GM23338 (cell line): ENCODE measurements at regions not wholly inside any gene's neighbourhood (a gene's known extent, or its start where the extent isn't known, plus 50 kb on each side); places are given as distances from the start of the nearest gene placed in this dataset.
A peak's percentile ranks its signal among the peaks of the same experiment; 100 is the strongest.

Experiments
- ATAC-seq: fragments of 200-7000 bp; cut with Tn5 transposase; 3 replicates; pipeline ENCODE4 v1.9.1; 2020
- DNase-seq: peaks from one replicate; pipeline ENCODE4 v3.0.0-alpha.2; 2015; ENCODE audit warnings: low spot score
- H2AFZ ChIP-seq: fragments of 200-600 bp; sonication (generic); 2 replicates; pipeline ENCODE4 v1.8.0; 2016; ENCODE audit warnings: antibody characterized with exemption, mild to moderate bottlenecking, moderate library complexity
- H3F3A ChIP-seq: fragments of 200-600 bp; sonication (generic); replicated peaks from 2 replicates; pipeline ENCODE4 v1.8.0; 2017; ENCODE audit warnings: antibody characterized with exemption, mixed run types, low read depth
- H3K27ac ChIP-seq: fragments of 200-600 bp; sonication (generic); 2 replicates; pipeline ENCODE4 v1.6.1; 2016; ENCODE audit warnings: low read depth
- H3K27me3 ChIP-seq: fragments of 200-600 bp; sonication (generic); 2 replicates; pipeline ENCODE4 v1.8.0; 2016; ENCODE audit warnings: mild to moderate bottlenecking, mixed run types, moderate library complexity; ENCODE audit not compliant: insufficient read depth
- H3K36me3 ChIP-seq: fragments of 200-600 bp; sonication (generic); 2 replicates; pipeline ENCODE4 v1.8.0; 2016; ENCODE audit warnings: mild to moderate bottlenecking; ENCODE audit not compliant: insufficient read depth
- H3K4me1 ChIP-seq: fragments of 200-600 bp; sonication (generic); 2 replicates; pipeline ENCODE4 v1.8.0; 2016; ENCODE audit warnings: mild to moderate bottlenecking, moderate library complexity; ENCODE audit not compliant: insufficient read depth
- H3K4me2 ChIP-seq: fragments of 200-600 bp; sonication (generic); 2 replicates; pipeline ENCODE4 v1.7.1; 2017; ENCODE audit warnings: mixed run types
- H3K4me3 ChIP-seq: fragments of 200-600 bp; sonication (generic); 2 replicates; pipeline ENCODE4 v1.6.1; 2016; ENCODE audit warnings: mixed run types
- H3K79me2 ChIP-seq: fragments of 200-600 bp; sonication (generic); replicated peaks from 2 replicates; pipeline ENCODE4 v1.8.0; 2017; ENCODE audit warnings: mild to moderate bottlenecking; ENCODE audit not compliant: insufficient read depth
- H3K9me2 ChIP-seq: fragments of 200-600 bp; sonication (generic); 2 replicates; pipeline ENCODE4 v1.8.0; 2017; ENCODE audit not compliant: insufficient read depth
- H4K20me1 ChIP-seq: fragments of 200-600 bp; sonication (generic); replicated peaks from 2 replicates; pipeline ENCODE4 v1.8.0; 2017; ENCODE audit warnings: mild to moderate bottlenecking; ENCODE audit not compliant: insufficient read depth
- H3K27ac Mint-ChIP-seq: 2 replicates; pipeline ENCODE4 v1.8.0; 2020; ENCODE audit warnings: inconsistent platforms, mild to moderate bottlenecking, moderate library complexity, mixed read lengths
- H3K27me3 Mint-ChIP-seq: 3 replicates; pipeline ENCODE4 v1.8.0; 2022; ENCODE audit warnings: low read depth, mild to moderate bottlenecking, moderate library complexity, mixed read lengths, inconsistent platforms; ENCODE audit not compliant: insufficient read depth, poor library complexity
- H3K36me3 Mint-ChIP-seq: 3 replicates; pipeline ENCODE4 v1.8.0; 2021; ENCODE audit warnings: low read depth, mild to moderate bottlenecking, inconsistent platforms, moderate library complexity, mixed read lengths
- H3K4me1 Mint-ChIP-seq: 3 replicates; pipeline ENCODE4 v1.8.0; 2020; ENCODE audit warnings: mild to moderate bottlenecking, inconsistent platforms, mixed read lengths
- H3K4me3 Mint-ChIP-seq: 3 replicates; pipeline ENCODE4 v1.8.0; 2021; ENCODE audit warnings: moderate library complexity, mild to moderate bottlenecking, inconsistent platforms, mixed read lengths
- H3K9me3 Mint-ChIP-seq: 3 replicates; pipeline ENCODE4 v1.8.0; 2020; ENCODE audit warnings: moderate library complexity, mild to moderate bottlenecking, inconsistent platforms, mixed read lengths
- EZH2phosphoT487 ChIP-seq: fragments of 200-600 bp; sonication (generic); IDR thresholded peaks from one replicate; pipeline ENCODE4 v1.8.1; 2018; ENCODE audit warnings: antibody characterized with exemption; ENCODE audit not compliant: unreplicated experiment
- POLR2AphosphoS5 ChIP-seq: IDR thresholded peaks from 2 replicates; pipeline ENCODE4 v1.6.1; 2016; ENCODE audit warnings: antibody characterized with exemption, low read depth
- TF ChIP-seq, protein P1 (sequence below): fragments of 250-450 bp; sonication (Bioruptor Pico); IDR thresholded peaks from 2 replicates; pipeline ENCODE4 v1.5.0; 2020; ENCODE audit warnings: mild to moderate bottlenecking, moderate library complexity
- TF ChIP-seq, protein P2 (sequence below), 2 experiments: fragments of 200-600 bp in 1 of 2; sonication (generic) in 1 of 2; conservative IDR thresholded peaks; 2 replicates each; pipeline versions ENCODE4 v1.5.1 to v1.6.1; 2016 to 2017; ENCODE audit warnings: antibody characterized with exemption in 2 of 2, low read depth in 2 of 2, mild to moderate bottlenecking in 2 of 2, moderate library complexity in 1 of 2

DNA sequence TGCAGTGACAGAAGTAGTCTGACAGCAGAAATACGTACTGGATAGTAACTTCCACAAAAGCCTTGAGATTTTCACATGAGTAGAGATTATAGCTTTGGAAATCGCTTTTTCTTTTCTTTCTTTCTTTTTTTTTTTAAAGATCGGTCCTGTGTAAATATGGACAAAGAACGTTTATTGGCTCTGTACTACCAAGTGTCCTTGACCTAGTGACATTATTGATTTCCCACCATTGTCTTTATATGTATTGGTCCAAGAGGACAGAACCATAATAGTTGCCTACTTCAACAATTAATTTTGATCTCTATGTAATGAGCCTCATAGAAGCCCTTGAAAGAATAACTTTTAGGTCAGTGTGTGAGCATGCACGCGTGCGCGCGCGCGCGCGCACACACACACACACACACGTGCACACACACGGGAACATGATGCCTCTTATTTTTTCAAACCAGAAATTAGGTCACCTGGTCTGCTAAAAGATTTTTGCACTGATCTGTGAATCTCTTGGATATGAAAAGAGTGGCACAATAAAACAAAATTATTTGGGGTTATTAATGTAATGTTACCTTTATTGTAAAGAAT lies 516.8 kb downstream of the PSAT1 start:
- no peaks in the 10 kb centered on the region for H3F3A ChIP-seq
- H3K27ac ChIP-seq = no peak overlapping the region
- no peak overlapping the region for H3K4me3 ChIP-seq
- no peak overlapping the region for H3K4me3 Mint-ChIP-seq
- no peaks in the 10 kb centered on the region for H3K36me3 ChIP-seq
- H3K4me1 Mint-ChIP-seq = peaks cover 10% of the 10 kb centered on the region; the same call in 2 of the 3 replicates
- H3K27ac Mint-ChIP-seq = no peak overlapping the region
- no peaks in the 10 kb centered on the region for H3K27me3 ChIP-seq
- no peak overlapping the region for H3K4me2 ChIP-seq
- DNase-seq (no peak), ATAC-seq (no peak)
- peaks cover 10% of the 10 kb centered on the region; the same call in 1 of the 2 replicates for H3K4me1 ChIP-seq
- H3K9me3 Mint-ChIP-seq = no peaks in the 10 kb centered on the region
- H2AFZ ChIP-seq = no peak overlapping the region
- no peaks in the 10 kb centered on the region for H3K9me2 ChIP-seq
- peaks cover 2% of the 10 kb centered on the region for H3K27me3 Mint-ChIP-seq
- TF ChIP-seq EZH2phosphoT487 = no peak
- H4K20me1 ChIP-seq = no peaks in the 10 kb centered on the region
- H3K36me3 Mint-ChIP-seq = no peaks in the 10 kb centered on the region
- H3K79me2 ChIP-seq = no peaks in the 10 kb centered on the region

DNA sequence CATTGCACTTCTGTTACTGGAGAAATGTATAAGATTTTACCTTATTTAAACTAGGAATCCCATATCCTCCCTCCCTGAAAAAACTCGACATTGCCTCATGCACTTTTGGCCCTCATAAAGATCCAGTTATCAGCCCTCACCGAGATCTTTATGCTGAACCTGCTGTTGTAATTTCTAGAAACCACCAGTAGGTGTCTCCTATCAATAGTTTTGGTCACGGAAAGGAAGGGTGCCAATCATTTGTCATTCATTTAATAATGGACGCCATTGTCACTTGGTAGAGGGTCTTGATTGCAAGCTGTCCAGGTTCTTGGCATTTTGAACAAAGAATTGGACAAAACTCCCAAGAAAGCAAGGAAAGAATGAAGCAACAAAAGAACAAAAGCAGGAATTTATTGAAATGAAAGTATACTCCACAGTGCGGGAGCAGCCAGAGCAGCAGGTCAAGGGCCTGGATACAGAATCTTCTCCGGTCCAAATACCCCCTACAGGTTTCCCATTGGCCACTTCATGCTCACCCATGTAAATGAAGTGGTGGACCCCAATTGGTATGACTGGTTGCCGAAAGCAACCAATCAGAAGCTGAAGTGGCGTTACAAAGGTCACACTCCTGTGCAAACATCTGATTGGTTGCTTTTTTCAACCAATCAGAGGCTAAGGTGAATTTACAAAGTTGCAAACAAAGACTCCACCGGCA lies 524.3 kb downstream of the PSAT1 start:
- Histone ChIP-seq H2AFZ (no peak overlapping the region), H3K27ac (no peak overlapping the region), H3K79me2 (no peaks in the 10 kb centered on the region), H3K27me3 (no peaks in the 10 kb centered on the region), H3K36me3 (no peaks in the 10 kb centered on the region), H3K4me2 (no peak overlapping the region), H3K4me1 (no peaks in the 10 kb centered on the region), H3K9me2 (peaks cover 5% of the 10 kb centered on the region; the same call in 1 of the 2 replicates), H4K20me1 (no peaks in the 10 kb centered on the region), H3F3A (no peaks in the 10 kb centered on the region), H3K4me3 (no peak overlapping the region)
- no peak overlapping the region for H3K4me3 Mint-ChIP-seq
- H3K36me3 Mint-ChIP-seq = no peaks in the 10 kb centered on the region
- H3K27ac Mint-ChIP-seq = no peak overlapping the region
- peak; percentile 64 for ATAC-seq
- TF ChIP-seq, protein P1, sequence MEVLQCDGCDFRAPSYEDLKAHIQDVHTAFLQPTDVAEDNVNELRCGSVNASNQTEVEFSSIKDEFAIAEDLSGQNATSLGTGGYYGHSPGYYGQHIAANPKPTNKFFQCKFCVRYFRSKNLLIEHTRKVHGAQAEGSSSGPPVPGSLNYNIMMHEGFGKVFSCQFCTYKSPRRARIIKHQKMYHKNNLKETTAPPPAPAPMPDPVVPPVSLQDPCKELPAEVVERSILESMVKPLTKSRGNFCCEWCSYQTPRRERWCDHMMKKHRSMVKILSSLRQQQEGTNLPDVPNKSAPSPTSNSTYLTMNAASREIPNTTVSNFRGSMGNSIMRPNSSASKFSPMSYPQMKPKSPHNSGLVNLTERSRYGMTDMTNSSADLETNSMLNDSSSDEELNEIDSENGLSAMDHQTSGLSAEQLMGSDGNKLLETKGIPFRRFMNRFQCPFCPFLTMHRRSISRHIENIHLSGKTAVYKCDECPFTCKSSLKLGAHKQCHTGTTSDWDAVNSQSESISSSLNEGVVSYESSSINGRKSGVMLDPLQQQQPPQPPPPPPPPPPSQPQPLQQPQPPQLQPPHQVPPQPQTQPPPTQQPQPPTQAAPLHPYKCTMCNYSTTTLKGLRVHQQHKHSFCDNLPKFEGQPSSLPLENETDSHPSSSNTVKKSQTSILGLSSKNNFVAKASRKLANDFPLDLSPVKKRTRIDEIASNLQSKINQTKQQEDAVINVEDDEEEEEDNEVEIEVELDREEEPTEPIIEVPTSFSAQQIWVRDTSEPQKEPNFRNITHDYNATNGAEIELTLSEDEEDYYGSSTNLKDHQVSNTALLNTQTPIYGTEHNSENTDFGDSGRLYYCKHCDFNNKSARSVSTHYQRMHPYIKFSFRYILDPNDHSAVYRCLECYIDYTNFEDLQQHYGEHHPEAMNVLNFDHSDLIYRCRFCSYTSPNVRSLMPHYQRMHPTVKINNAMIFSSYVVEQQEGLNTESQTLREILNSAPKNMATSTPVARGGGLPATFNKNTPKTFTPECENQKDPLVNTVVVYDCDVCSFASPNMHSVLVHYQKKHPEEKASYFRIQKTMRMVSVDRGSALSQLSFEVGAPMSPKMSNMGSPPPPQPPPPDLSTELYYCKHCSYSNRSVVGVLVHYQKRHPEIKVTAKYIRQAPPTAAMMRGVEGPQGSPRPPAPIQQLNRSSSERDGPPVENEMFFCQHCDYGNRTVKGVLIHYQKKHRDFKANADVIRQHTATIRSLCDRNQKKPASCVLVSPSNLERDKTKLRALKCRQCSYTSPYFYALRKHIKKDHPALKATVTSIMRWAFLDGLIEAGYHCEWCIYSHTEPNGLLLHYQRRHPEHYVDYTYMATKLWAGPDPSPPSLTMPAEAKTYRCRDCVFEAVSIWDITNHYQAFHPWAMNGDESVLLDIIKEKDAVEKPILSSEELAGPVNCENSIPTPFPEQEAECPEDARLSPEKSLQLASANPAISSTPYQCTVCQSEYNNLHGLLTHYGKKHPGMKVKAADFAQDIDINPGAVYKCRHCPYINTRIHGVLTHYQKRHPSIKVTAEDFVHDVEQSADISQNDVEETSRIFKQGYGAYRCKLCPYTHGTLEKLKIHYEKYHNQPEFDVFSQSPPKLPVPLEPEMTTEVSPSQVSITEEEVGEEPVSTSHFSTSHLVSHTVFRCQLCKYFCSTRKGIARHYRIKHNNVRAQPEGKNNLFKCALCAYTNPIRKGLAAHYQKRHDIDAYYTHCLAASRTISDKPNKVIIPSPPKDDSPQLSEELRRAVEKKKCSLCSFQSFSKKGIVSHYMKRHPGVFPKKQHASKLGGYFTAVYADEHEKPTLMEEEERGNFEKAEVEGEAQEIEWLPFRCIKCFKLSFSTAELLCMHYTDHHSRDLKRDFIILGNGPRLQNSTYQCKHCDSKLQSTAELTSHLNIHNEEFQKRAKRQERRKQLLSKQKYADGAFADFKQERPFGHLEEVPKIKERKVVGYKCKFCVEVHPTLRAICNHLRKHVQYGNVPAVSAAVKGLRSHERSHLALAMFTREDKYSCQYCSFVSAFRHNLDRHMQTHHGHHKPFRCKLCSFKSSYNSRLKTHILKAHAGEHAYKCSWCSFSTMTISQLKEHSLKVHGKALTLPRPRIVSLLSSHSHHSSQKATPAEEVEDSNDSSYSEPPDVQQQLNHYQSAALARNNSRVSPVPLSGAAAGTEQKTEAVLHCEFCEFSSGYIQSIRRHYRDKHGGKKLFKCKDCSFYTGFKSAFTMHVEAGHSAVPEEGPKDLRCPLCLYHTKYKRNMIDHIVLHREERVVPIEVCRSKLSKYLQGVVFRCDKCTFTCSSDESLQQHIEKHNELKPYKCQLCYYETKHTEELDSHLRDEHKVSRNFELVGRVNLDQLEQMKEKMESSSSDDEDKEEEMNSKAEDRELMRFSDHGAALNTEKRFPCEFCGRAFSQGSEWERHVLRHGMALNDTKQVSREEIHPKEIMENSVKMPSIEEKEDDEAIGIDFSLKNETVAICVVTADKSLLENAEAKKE (CRISPR knock-in tag) = no peak
- TF ChIP-seq, protein P2, sequence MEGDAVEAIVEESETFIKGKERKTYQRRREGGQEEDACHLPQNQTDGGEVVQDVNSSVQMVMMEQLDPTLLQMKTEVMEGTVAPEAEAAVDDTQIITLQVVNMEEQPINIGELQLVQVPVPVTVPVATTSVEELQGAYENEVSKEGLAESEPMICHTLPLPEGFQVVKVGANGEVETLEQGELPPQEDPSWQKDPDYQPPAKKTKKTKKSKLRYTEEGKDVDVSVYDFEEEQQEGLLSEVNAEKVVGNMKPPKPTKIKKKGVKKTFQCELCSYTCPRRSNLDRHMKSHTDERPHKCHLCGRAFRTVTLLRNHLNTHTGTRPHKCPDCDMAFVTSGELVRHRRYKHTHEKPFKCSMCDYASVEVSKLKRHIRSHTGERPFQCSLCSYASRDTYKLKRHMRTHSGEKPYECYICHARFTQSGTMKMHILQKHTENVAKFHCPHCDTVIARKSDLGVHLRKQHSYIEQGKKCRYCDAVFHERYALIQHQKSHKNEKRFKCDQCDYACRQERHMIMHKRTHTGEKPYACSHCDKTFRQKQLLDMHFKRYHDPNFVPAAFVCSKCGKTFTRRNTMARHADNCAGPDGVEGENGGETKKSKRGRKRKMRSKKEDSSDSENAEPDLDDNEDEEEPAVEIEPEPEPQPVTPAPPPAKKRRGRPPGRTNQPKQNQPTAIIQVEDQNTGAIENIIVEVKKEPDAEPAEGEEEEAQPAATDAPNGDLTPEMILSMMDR (conservative IDR thresholded peaks at IDR 0.05; ENCODE audit: low read depth in 2 of 2) = peak; percentile 65 to 86
- TF ChIP-seq POLR2AphosphoS5 = no peak
- DNase-seq = peak; percentile 68
- no peaks in the 10 kb centered on the region for H3K9me3 Mint-ChIP-seq
- H3K27me3 Mint-ChIP-seq = peaks cover 2% of the 10 kb centered on the region
- H3K4me1 Mint-ChIP-seq = no peaks in the 10 kb centered on the region
